HG03095 (cell line): ENCODE measurements at regions not wholly inside any gene's neighbourhood (a gene's known extent, or its start where the extent isn't known, plus 50 kb on each side); places are given as distances from the start of the nearest gene placed in this dataset.

Experiments used
- ATAC-seq: cut with Tn5 transposase; IDR thresholded peaks from one replicate; pipeline ENCODE4 v1.9.1; 2021; ENCODE audit warnings: moderate library complexity; ENCODE audit not compliant: unreplicated experiment

GRCh38 chr16:85187447-85187846 is 75.2 kb upstream of the CIBAR2 start:
- no peak for ATAC-seq

GRCh38 chr16:85187886-85188285 is 75.6 kb upstream of the CIBAR2 start:
- ATAC-seq: no peak

GRCh38 chr16:85188822-85189672 is 76.8 kb upstream of the CIBAR2 start:
- ATAC-seq: no peak

GRCh38 chr16:85190572-85190971 is 78.3 kb upstream of the CIBAR2 start:
- ATAC-seq: no peak

- no peak for ATAC-seq
Observed at GRCh38 chr16:85191341-85191965, 79.2 kb upstream of the CIBAR2 start.

GRCh38 chr16:85192238-85193114 is 80.2 kb upstream of the CIBAR2 start:
- no peak for ATAC-seq

GRCh38 chr16:85193115-85193493 is 80.8 kb upstream of the CIBAR2 start:
- no peak for ATAC-seq

- no peak for ATAC-seq
Observed at GRCh38 chr16:85193876-85194275, 81.6 kb upstream of the CIBAR2 start.

GRCh38 chr16:85194307-85195270 is 82.3 kb upstream of the CIBAR2 start:
- no peak for ATAC-seq

- ATAC-seq: no peak
Observed at GRCh38 chr16:85195271-85195647, 83.0 kb upstream of the CIBAR2 start.

GRCh38 chr16:85195900-85196772 is 83.9 kb upstream of the CIBAR2 start:
- no peak for ATAC-seq

- no peak for ATAC-seq
Observed at GRCh38 chr16:85196976-85197375, 84.7 kb upstream of the CIBAR2 start.

GRCh38 chr16:85197611-85198566 is 85.6 kb upstream of the CIBAR2 start:
- ATAC-seq: no peak

- no peak for ATAC-seq
Observed at GRCh38 chr16:85199069-85199725, 86.9 kb upstream of the CIBAR2 start.

GRCh38 chr16:85199880-85200279 is 87.6 kb upstream of the CIBAR2 start:
- ATAC-seq: no peak

GRCh38 chr16:85200471-85201278 is 88.4 kb upstream of the CIBAR2 start:
- ATAC-seq: no peak

GRCh38 chr16:85201574-85201973 is 89.3 kb upstream of the CIBAR2 start:
- no peak for ATAC-seq
